ENCODE measurements at regions not wholly inside any gene's neighbourhood (a gene's known extent, or its start where the extent isn't known, plus 50 kb on each side); places are given as distances from the start of the nearest gene placed in this dataset.
A peak's percentile ranks its signal among the peaks of the same experiment; 100 is the strongest.
"Not testable (repeated sequence)": the region's sequence is repeated elsewhere in the genome, so short reads cannot be mapped to it uniquely, and the experiment has no call there.

DNA sequence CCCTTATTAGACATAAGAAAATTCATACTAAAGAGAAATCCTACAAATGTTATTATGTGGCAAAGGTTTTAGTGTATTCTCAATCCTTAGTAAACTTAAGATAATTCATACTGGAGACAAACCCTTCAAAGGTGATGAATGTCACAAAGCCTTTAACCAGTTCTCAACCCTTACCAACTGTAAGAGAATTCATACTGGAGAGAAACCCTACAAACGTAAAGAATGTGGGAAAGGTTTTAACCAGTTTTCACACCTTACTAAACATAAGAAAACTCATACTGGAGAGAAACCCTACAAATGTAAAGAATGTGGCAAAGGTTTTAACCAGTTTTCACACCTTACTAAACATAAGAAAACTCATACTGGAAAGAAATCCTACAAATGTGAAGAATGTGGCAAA lies 93.2 kb downstream of the ZNF680 start:
- Histone ChIP-seq H3K9me3 (no peaks in the 10 kb centered on the region), H3K4me1 (ENCODE audit: control insufficient read depth in 1 of 2, insufficient read depth in 1 of 2, low read depth in 1 of 2, low read length in 1 of 2) (no peaks in the 10 kb centered on the region), H3K4me3 (ENCODE audit: low read depth in 1 of 2, low read length in 1 of 2) (no peak overlapping the region), H3K36me3 (no peaks in the 10 kb centered on the region), H3K27ac (no peak overlapping the region), H3K27me3 (no peaks in the 10 kb centered on the region)
- TF ChIP-seq, protein P1, sequence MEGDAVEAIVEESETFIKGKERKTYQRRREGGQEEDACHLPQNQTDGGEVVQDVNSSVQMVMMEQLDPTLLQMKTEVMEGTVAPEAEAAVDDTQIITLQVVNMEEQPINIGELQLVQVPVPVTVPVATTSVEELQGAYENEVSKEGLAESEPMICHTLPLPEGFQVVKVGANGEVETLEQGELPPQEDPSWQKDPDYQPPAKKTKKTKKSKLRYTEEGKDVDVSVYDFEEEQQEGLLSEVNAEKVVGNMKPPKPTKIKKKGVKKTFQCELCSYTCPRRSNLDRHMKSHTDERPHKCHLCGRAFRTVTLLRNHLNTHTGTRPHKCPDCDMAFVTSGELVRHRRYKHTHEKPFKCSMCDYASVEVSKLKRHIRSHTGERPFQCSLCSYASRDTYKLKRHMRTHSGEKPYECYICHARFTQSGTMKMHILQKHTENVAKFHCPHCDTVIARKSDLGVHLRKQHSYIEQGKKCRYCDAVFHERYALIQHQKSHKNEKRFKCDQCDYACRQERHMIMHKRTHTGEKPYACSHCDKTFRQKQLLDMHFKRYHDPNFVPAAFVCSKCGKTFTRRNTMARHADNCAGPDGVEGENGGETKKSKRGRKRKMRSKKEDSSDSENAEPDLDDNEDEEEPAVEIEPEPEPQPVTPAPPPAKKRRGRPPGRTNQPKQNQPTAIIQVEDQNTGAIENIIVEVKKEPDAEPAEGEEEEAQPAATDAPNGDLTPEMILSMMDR (IDR thresholded peaks at IDR 0.05), result no peak

DNA sequence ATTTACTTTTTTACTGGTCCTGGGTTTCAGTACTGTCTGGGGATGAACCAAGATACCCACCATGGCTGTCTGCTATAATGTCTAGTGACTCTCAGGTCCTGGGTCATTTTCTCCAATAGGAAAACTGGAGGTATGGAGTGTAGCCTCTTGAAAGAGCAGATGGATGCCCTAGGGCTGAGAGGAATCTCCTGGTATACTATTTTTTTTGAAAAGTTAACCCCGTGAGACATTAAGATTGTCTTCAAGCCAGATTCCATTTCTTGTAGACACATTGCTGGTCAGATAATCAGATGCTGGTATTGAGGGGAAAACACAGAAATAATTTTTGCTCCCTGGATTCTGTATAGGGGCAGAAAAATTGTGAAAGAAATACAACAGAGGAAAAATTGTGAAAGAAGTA lies 97.3 kb downstream of the ZNF680 start:
- H3K27ac ChIP-seq, result no peak overlapping the region
- H3K36me3 ChIP-seq, result no peaks in the 10 kb centered on the region
- H3K9me3 ChIP-seq, result no peaks in the 10 kb centered on the region
- no peaks in the 10 kb centered on the region for H3K27me3 ChIP-seq
- TF ChIP-seq, protein P1 (IDR thresholded peaks at IDR 0.05), result no peak
- no peak overlapping the region for H3K4me3 ChIP-seq (ENCODE audit: low read depth in 1 of 2, low read length in 1 of 2)
- H3K4me1 ChIP-seq (ENCODE audit: control insufficient read depth in 1 of 2, insufficient read depth in 1 of 2, low read depth in 1 of 2, low read length in 1 of 2), result no peaks in the 10 kb centered on the region

DNA sequence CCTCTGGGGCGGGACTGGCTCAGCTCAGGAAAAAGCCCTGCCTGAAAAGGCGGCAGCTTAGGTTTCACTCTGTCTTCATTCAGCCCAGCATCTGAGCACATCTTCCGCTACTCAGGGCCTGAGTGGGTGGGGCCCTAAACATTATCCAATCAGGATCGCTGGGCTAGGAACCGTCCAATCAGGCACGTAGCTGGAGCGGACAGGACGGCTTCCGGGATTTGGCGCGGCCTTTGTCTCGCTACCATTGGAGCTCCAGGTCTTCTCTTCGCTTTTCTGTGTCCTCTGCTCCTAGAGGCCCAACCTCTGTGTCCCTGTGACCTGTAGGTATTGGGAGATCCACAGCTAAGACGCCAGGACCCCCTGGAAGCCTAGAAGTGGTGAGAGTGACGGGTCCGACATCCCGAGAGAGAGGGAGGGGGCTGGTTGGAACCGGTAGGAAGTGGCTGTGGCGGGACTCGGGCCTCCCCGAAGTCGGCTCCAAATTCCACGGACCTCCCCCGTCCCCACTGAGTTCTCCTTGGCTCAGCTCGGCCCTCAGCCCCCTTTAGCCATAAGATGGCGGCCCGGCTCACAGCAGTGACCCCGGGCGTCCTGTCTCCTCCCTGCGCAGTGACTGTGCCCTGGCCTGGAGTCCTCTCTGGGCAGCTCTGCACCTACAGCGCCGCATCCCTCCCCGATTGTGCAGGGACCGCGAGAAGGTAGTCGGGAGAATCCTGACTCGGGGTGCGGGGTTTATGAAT lies 99.1 kb downstream of the ZNF680 start:
- TF ChIP-seq, protein P1 (IDR thresholded peaks at IDR 0.05), result no peak
- Histone ChIP-seq H3K27me3 (no peaks in the 10 kb centered on the region), H3K4me3 (ENCODE audit: low read depth in 1 of 2, low read length in 1 of 2) (peak overlapping the region in 1 of 2 experiments; percentile 55), H3K36me3 (no peaks in the 10 kb centered on the region), H3K9me3 (no peaks in the 10 kb centered on the region), H3K27ac (no peak overlapping the region), H3K4me1 (ENCODE audit: control insufficient read depth in 1 of 2, insufficient read depth in 1 of 2, low read depth in 1 of 2, low read length in 1 of 2) (no peaks in the 10 kb centered on the region)

DNA sequence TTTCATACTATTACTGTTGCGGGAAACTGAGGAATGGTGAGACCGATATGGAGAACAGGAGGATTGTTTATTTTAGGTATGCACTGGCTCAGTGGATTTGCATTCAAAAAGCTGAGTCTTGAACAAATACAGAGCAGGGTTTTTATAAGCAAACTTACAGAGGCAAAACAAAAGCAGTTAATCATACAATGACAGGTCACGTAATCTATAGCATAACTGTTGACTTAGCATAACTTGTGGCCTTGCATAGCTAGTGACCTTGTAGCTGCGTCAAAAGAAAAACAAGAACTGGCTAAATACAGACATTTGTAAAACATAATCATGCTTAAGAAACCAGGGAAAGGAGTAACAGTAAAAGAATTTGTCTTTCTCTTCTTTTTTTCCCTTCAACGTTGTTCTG lies 103.0 kb downstream of the ZNF680 start:
- not testable (repeated sequence) for H3K27me3 ChIP-seq, H3K27ac ChIP-seq

DNA sequence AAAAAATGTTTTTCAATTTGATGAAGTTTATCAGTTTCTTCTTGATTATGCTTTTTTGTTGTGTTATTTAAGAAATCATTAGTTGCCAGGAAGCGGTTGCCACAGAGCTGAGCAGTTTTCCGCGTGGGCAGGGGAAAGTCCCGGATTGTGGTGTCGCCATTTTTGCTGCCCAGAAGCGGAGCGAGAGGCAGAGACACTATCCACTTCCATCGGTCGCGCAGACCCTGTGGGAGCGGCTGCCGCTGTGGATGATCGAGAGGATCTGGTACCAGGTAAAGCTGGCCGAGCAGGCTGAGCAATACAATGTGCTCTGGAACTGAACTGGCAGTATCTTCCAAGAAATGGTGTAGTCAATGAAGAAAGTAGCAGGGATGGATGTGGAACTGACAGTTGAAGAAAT lies 119.8 kb downstream of the ZNF736 start:
- no peaks in the 10 kb centered on the region for H3K36me3 ChIP-seq
- no peaks in the 10 kb centered on the region for H3K4me1 ChIP-seq (ENCODE audit: control insufficient read depth in 1 of 2, insufficient read depth in 1 of 2, low read depth in 1 of 2, low read length in 1 of 2)
- H3K27me3 ChIP-seq, result no peaks in the 10 kb centered on the region
- H3K4me3 ChIP-seq (ENCODE audit: low read depth in 1 of 2, low read length in 1 of 2), result no peak overlapping the region
- TF ChIP-seq, protein P1 (IDR thresholded peaks at IDR 0.05), result no peak
- H3K9me3 ChIP-seq, result peaks cover 6% of the 10 kb centered on the region
- H3K27ac ChIP-seq, result no peak overlapping the region

More for the DNA sequence above, 103.0 kb downstream of the ZNF680 start:
- not testable (repeated sequence) for H3K4me1 ChIP-seq (ENCODE audit: control insufficient read depth in 1 of 2, insufficient read depth in 1 of 2, low read depth in 1 of 2, low read length in 1 of 2); H3K36me3 ChIP-seq; H3K4me3 ChIP-seq (ENCODE audit: low read depth in 1 of 2, low read length in 1 of 2); H3K9me3 ChIP-seq

DNA sequence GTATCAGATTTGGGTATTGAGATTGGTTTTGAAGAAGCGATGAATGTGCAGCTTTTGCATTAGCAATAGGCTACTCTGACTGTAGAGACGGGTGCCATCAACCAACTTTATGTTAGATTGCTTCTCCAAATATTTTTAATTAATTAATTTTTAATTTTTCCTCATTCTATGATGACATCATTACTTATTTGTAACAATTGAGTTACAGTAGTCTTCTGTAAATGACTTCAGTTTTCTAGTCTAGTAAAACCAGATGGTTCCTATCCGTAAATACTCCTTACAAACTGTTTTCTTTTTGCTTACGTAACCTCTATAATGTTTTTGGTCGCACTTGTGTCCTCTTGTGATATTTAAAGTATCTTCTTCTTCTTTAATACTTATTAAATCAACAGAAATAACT lies 118.1 kb downstream of the ZNF736 start:
- H3K27me3 ChIP-seq, result no peaks in the 10 kb centered on the region
- no peaks in the 10 kb centered on the region for H3K4me1 ChIP-seq (ENCODE audit: control insufficient read depth in 1 of 2, insufficient read depth in 1 of 2, low read depth in 1 of 2, low read length in 1 of 2)
- TF ChIP-seq, protein P1 (IDR thresholded peaks at IDR 0.05), result no peak
- peaks cover 2% of the 10 kb centered on the region for H3K9me3 ChIP-seq
- H3K36me3 ChIP-seq, result no peaks in the 10 kb centered on the region
- H3K4me3 ChIP-seq (ENCODE audit: low read depth in 1 of 2, low read length in 1 of 2), result no peak overlapping the region
- H3K27ac ChIP-seq, result no peak overlapping the region
